GM18520 (cell line): ENCODE measurements at regions not wholly inside any gene's neighbourhood (a gene's known extent, or its start where the extent isn't known, plus 50 kb on each side); places are given as distances from the start of the nearest gene placed in this dataset.
"Not testable (repeated sequence)": the region's sequence is repeated elsewhere in the genome, so short reads cannot be mapped to it uniquely, and the experiment has no call there.

Experiments
- ATAC-seq: cut with Tn5 transposase; IDR thresholded peaks from one replicate; pipeline ENCODE4 v1.9.1; 2021; ENCODE audit not compliant: unreplicated experiment

DNA sequence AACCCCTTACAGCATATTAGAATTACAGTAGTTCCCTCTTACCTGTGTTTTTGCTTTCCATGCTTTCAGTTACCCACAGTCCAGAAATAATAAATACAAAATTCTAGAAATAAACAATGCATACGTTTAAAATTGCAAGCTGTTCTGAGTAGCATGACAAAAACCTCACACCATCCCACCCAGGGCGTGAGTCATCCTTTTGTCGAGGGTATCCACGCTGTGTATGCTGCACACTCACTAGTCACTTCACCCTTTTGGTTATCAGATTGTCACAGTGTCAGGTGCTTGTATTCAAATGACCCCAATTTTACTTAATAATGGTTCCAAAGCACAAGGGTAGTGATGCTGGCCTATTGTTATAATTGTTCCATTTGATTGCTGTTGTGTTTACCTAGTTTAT is 72.5 kb upstream of the P3H2 start:
- ATAC-seq = no peak

- no peak for ATAC-seq
Observed at GRCh38 chr3:190192739-190193138, 72.0 kb upstream of the P3H2 start.

GRCh38 chr3:190192087-190192486 is 71.4 kb upstream of the P3H2 start:
- no peak for ATAC-seq

DNA sequence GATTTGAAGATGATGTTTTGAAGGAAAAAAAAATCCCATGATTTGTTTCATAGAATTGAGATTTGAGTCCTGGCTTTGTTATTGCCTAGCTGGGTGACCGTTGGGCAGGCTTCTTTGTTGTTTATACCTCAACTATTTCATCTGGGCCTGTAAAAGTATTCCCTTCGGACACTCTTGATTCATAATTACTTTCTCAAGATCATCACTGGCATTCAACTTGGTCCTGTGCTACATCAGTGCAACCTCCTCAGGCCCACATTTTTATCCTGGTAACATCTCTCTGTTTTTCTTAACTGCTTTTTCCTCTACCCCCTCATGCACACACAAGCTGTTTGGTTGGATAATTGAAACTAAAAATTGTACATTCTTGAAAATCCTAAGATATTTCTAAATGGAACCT is 67.5 kb upstream of the P3H2 start:
- no peak for ATAC-seq

DNA sequence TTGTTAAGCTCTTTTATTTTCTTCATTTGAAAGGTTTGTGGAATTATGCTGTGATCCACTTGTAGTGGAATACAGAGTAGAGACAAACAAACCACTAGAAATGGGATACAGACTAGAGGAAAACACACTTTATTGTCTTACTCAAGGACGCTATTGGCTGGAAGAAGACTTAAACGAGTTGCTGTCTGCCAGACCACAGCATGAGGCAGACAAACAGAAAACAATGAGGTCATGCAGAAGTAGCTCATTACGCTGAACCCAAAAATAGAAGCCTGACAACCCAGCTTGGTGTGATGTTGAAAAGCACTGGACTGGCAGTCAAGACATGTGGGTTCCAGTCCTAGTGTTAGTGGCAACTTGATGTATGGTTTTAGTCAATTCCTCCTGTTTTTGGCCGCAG is 62.4 kb upstream of the P3H2 start:
- ATAC-seq = peak; percentile 40

DNA sequence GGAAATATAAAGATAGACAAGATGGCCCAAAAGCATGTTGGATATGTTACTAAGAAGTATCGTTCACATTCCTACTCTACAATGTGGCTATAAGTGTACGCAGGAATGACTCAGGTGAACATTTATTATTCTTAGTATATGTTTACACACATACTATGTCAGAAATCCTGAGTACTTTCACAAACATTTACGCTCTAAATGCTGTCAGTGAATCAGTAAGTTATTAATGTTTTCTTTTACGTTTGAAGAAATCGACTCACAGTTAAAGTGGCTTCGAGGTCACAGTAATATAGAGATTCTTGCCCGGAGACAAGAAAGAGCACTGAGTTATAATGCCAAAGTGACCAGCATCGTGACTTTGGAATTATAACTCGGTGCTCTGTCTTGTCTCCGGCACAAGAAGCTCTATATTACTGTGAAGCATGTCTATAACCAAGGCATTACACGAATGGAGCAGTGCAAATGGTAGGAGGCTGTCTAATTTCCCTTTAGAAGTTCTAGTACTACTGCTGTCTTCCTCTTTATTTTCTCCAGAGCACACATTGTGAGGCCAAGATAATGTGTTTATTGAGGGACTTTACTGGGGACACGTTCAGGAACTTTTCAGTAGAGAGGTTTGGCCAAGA is 61.8 kb upstream of the P3H2 start:
- ATAC-seq = no peak

DNA sequence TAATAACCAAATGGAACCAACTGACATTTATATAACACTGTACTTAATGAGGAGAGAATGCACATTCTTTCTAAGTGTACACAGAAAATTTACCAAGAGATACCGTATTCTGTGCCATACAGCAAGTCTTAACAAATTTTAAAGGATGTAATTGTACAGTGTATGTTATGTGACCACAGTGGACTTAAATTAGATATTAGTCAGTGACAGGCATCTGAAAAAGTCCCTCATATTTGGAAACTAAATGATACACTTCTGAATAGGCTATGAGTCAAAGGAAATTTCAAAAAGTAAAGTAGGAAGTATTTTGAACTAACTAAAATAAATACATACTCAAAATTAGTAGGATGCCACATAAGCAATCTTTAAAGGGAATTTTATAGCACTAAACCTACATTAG is 59.6 kb upstream of the P3H2 start:
- no peak for ATAC-seq

DNA sequence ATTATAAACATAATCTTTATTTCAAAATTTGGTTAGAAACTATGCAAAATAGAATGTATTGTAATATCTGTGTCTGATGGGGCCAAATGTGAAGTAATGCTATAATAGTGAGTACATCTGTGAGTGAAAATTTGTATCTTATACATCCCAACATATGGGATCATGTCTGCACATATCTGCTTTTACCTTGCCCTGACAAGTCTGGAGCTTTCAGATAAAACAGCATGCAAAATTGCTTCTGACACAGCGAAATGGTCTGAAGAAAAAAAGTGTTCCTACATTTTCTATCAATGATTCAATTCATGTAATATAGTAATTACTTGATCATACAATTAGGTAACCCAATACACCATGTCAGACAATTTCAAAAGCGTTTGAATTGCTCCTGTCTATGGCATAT is 58.1 kb upstream of the P3H2 start:
- ATAC-seq = no peak

DNA sequence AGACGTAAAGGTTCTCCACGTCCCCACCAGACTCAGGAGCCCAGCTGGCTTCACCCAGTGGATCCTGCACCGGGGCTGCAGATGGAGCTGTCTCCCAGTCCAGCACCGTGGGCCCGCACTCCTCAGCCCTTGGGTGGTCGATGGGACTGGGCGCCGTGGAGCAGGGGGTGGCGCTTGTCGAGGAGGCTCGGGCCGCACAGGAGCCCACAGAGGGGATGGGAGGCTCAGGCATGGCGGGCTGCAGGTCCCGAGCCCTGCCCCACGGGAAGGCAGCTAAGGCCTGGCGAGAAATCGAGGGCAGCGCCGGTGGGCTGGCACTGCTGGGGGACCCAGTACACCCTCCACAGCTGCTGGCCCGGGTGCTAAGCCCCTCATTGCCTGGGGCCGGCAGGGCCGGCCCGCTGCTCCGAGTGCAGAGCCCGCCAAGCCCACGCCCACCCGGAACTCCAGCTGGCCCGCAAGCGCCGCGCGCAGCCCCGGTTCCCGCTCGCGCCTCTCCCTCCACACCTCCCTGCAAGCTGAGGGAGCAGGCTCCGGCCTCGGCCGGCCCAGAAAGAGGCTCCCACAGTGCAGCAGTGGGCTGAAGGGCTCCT is 56.3 kb upstream of the P3H2 start:
- ATAC-seq = not testable (repeated sequence)

DNA sequence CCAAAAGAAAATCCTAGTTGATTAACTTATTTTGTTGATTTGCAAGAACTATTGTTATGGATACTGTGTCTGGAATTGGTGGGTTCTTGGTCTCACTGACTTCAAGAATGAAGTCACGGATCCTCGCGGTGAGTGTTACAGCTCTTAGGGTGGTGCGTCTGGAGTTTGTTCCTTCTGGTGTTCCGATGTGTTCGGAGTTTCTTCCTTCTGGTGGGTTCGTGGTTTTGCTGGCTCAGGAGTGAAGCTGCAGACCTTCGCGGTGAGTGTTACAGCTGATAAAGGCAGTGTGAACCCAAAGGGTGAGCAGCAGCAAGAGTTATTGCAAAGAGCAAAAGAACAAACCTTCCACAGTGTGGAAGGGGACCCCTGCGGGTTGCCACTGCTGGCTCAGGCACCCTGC is 55.4 kb upstream of the P3H2 start:
- not testable (repeated sequence) for ATAC-seq

- ATAC-seq = no peak
Observed at GRCh38 chr3:190175490-190175889, 54.8 kb upstream of the P3H2 start.

DNA sequence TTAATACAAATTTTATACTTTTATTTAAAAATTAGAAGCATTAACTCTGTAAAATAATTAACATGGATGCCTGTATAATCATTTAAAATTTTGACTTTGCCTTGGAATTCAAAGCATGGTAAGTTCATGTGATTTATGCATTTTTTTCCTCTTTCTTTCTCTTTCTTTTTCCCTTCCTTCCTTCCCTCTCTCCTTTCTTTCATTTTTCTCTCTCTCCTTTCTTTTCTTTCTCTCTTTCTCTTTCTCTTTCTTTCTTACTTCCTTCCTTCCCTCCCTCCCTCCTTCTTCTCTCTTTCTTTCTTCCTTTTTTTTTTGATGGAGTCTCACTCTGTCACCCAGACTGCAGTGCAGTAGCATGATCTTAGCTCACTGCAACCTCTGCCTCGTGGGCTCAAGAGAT is 53.8 kb upstream of the P3H2 start:
- no peak for ATAC-seq

- no peak for ATAC-seq
Observed at GRCh38 chr3:190173426-190173825, 52.7 kb upstream of the P3H2 start.

DNA sequence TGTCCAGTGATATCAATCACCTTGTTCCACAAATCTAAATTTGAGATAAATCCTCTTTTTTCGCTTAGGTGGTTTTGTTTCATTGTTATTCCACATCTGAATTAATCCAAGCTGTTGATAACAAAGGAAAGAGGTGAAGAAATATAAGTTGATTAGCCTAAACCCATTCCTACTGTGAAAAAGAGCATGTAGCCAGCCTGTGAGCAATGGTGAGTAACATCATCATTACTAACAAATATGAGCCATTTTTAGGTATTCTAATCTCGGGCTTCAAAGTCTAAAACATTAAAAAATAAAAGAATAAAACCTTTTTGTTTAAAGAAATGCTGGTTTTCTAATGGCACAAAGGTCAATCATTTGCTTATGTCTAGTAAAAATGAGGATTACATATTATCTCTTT is 52.1 kb upstream of the P3H2 start:
- ATAC-seq = no peak
